Calu3 (cell line): ENCODE measurements at regions not wholly inside any gene's neighbourhood (a gene's known extent, or its start where the extent isn't known, plus 50 kb on each side); places are given as distances from the start of the nearest gene placed in this dataset.

Experiments
- BruUV-seq: library from RNA; stranded (reverse); fragments of 400-500 nt; replicated peaks from 2 replicates; lab custom pipeline; 2021; lab: Mats Ljungman, UMichigan
- CTCF ChIA-PET: fragments of 300-600 bp; sonication (Branson Sonifier 250); formaldehyde crosslinking; loops from one replicate; lab custom pipeline; 2022; ENCODE audit warnings: antibody characterized with exemption; lab: Charles Lee
- DNase-seq: peaks from one replicate; pipeline ENCODE4 v3.0.0; 2022
- H3K27ac Mint-ChIP-seq: one replicate; pipeline ENCODE4 v1.8.0; 2022; ENCODE audit warnings: mixed read lengths; ENCODE audit not compliant: unreplicated experiment
- H3K27me3 Mint-ChIP-seq: one replicate; pipeline ENCODE4 v1.8.0; 2022; ENCODE audit warnings: mixed read lengths; ENCODE audit not compliant: unreplicated experiment
- H3K36me3 Mint-ChIP-seq: one replicate; pipeline ENCODE4 v1.8.0; 2022; ENCODE audit warnings: mild to moderate bottlenecking, moderate library complexity, mixed read lengths; ENCODE audit not compliant: insufficient read depth, unreplicated experiment
- H3K4me1 Mint-ChIP-seq: one replicate; pipeline ENCODE4 v1.8.0; 2022; ENCODE audit warnings: mild to moderate bottlenecking, low read depth, mixed read lengths; ENCODE audit not compliant: unreplicated experiment
- H3K4me3 Mint-ChIP-seq: one replicate; pipeline ENCODE4 v1.8.0; 2022; ENCODE audit warnings: mild to moderate bottlenecking, low read depth, moderate library complexity, mixed read lengths; ENCODE audit not compliant: unreplicated experiment
- H3K9me3 Mint-ChIP-seq: one replicate; pipeline ENCODE4 v1.8.0; 2022; ENCODE audit warnings: low read depth, mixed read lengths; ENCODE audit not compliant: unreplicated experiment
- CTCF ChIP-seq: fragments of 200-600 bp; IDR thresholded peaks from one replicate; pipeline ENCODE4 v1.8.0; 2022; ENCODE audit warnings: antibody characterized with exemption; ENCODE audit not compliant: unreplicated experiment
- intact Hi-C: fragments of 100-400 bp; cut with micrococcal nuclease; formaldehyde crosslinking; loops from one replicate; pipeline ENCODE4 v1.10.0; 2022; ENCODE audit not compliant: unreplicated experiment

DNA sequence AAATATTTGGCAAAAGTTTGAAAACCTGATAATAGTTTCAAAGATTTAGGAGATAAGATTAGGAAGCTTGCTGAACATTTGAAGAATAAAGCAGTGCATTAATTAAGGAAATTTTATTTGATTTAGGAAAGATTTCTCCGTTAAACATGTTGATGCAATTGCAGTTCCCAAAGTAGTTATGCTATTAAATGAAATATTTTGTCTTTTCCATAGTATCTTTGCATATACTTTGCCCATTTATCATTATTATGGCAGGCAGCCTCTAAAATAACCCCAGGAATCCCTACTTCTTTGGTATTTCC is 136.5 kb downstream of the MREG start:
- Mint-ChIP-seq H3K27ac (no peak overlapping the region), H3K36me3 (no peaks in the 10 kb centered on the region), H3K27me3 (no peaks in the 10 kb centered on the region), H3K9me3 (no peaks in the 10 kb centered on the region), H3K4me3 (no peak overlapping the region), H3K4me1 (peaks cover 23% of the 10 kb centered on the region)
- DNase-seq, result no peak
- CTCF ChIA-PET, result no interaction called here
- no peak for TF ChIP-seq CTCF
- BruUV-seq, result no TSS peak
- intact Hi-C loops, result no loop called here

GRCh38 chr2:215876139-215876936 is 137.0 kb downstream of the MREG start:
- BruUV-seq, result no TSS peak
- TF ChIP-seq CTCF, result no peak
- Mint-ChIP-seq H3K27ac (no peak overlapping the region), H3K4me1 (peaks cover 22% of the 10 kb centered on the region), H3K36me3 (no peaks in the 10 kb centered on the region), H3K4me3 (no peak overlapping the region), H3K9me3 (no peaks in the 10 kb centered on the region), H3K27me3 (no peaks in the 10 kb centered on the region)
- CTCF ChIA-PET, result no interaction called here
- DNase-seq, result no peak
- intact Hi-C loops, result no loop called here

DNA sequence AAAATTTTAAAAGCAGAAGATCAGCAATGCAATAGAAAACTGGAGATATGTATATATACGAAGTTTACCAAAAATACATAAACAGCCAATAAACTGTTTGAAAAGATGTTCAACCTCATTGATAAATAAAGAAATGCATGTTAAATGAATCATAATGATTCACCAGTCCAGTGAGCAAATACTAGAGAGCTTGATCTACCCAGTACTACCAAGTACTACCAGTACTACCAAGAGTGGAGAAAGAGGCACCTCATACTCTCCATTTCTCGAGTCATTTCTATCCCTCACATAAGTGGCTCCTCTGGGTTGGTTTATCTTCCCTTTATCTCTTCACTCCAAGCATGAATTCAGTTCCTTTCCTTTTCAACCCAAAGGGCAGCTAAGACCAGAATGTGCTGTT is 138.9 kb downstream of the MREG start:
- DNase-seq, result no peak
- Mint-ChIP-seq H3K27ac (no peak overlapping the region), H3K4me1 (peaks cover 22% of the 10 kb centered on the region), H3K9me3 (no peaks in the 10 kb centered on the region), H3K27me3 (no peaks in the 10 kb centered on the region), H3K36me3 (peaks cover 4% of the 10 kb centered on the region), H3K4me3 (no peak overlapping the region)
- CTCF ChIA-PET, result no interaction called here
- BruUV-seq, result no TSS peak
- TF ChIP-seq CTCF, result no peak
- intact Hi-C loops, result no loop called here

DNA sequence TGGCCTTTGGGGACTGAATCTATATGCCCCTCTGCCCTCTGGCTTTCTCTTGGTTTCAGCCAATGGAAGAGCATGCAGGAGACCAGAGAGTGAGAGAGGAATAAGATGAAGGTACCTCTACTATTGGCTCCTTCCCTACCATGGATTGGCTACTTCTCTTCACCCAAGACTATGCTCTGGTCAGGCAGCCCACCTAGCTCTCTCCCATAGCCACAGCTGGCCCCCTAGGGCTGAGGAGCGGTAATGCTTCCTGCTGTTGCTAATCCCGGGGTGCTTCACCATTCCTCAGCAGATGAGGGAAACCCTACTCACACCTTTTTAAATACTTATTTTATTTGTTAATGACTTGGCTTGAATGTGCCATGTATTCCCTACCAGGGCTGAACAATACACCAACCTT is 142.4 kb downstream of the MREG start:
- no peak for TF ChIP-seq CTCF
- Mint-ChIP-seq H3K4me1 (peaks cover 22% of the 10 kb centered on the region), H3K27me3 (no peaks in the 10 kb centered on the region), H3K9me3 (no peaks in the 10 kb centered on the region), H3K27ac (peak overlapping the region; percentile 89), H3K4me3 (no peak overlapping the region), H3K36me3 (peaks cover 4% of the 10 kb centered on the region)
- CTCF ChIA-PET, result no interaction called here
- DNase-seq, result peak; percentile 43
- no TSS peak for BruUV-seq
- intact Hi-C loops, result no loop called here
